H9 (cell line): ENCODE measurements at regions not wholly inside any gene's neighbourhood (a gene's known extent, or its start where the extent isn't known, plus 50 kb on each side); places are given as distances from the start of the nearest gene placed in this dataset.

ENCODE experiments used
- DNase-seq: peaks from one replicate; pipeline ENCODE4 v3.0.0-alpha.2; 2017
- H2AFZ ChIP-seq: one replicate; pipeline ENCODE4 v1.6.1; 2013; ENCODE audit warnings: mild to moderate bottlenecking, low read length, control low read depth, moderate library complexity
- H2AK5ac ChIP-seq: 2 replicates; pipeline ENCODE4 v1.6.1; 2013; ENCODE audit warnings: low read length, control low read depth, mixed read lengths; ENCODE audit not compliant: insufficient read length
- H2BK120ac ChIP-seq: one replicate; pipeline ENCODE4 v1.6.1; 2013; ENCODE audit warnings: low read depth, mild to moderate bottlenecking, low read length, control low read depth, inconsistent platforms; ENCODE audit not compliant: poor library complexity, severe bottlenecking
- H2BK12ac ChIP-seq: 2 replicates; pipeline ENCODE4 v1.6.1; 2013; ENCODE audit warnings: low read length, control low read depth, mixed read lengths, low read depth; ENCODE audit not compliant: insufficient read length
- H2BK15ac ChIP-seq: 2 replicates; pipeline ENCODE4 v1.6.1; 2013; ENCODE audit warnings: low read depth, low read length, control low read depth
- H2BK20ac ChIP-seq: one replicate; pipeline ENCODE4 v1.6.1; 2013; ENCODE audit warnings: low read depth, mild to moderate bottlenecking, low read length, control low read depth, inconsistent platforms; ENCODE audit not compliant: poor library complexity, severe bottlenecking
- H2BK5ac ChIP-seq: 2 replicates; pipeline ENCODE4 v1.6.1; 2013; ENCODE audit warnings: low read length, control low read depth, mixed read lengths; ENCODE audit not compliant: insufficient read length
- H3K14ac ChIP-seq: 2 replicates; pipeline ENCODE4 v1.6.1; 2013; ENCODE audit warnings: low read length, control low read depth; ENCODE audit not compliant: insufficient read depth
- H3K18ac ChIP-seq: 2 replicates; pipeline ENCODE4 v1.6.1; 2013; ENCODE audit warnings: low read depth, mild to moderate bottlenecking, mixed read lengths, low read length, control low read depth; ENCODE audit not compliant: insufficient read length
- H3K23ac ChIP-seq: 2 replicates; pipeline ENCODE4 v1.6.1; 2013; ENCODE audit warnings: low read length, control low read depth, mixed read lengths, low read depth; ENCODE audit not compliant: insufficient read length
- H3K23me2 ChIP-seq: 2 replicates; pipeline ENCODE4 v1.6.1; 2013; ENCODE audit warnings: low read depth, mild to moderate bottlenecking, mixed read lengths, low read length, control low read depth; ENCODE audit not compliant: insufficient read length, poor library complexity, severe bottlenecking
- H3K27ac ChIP-seq: 2 replicates; pipeline ENCODE4 v1.5.1; 2013; ENCODE audit warnings: low read length, control low read depth, mixed read lengths, low read depth; ENCODE audit not compliant: insufficient read length
- H3K27me3 ChIP-seq: 2 replicates; pipeline ENCODE4 v1.6.1; 2013; ENCODE audit warnings: low read length, control low read depth, inconsistent platforms; ENCODE audit not compliant: insufficient read depth
- H3K4ac ChIP-seq: 2 replicates; pipeline ENCODE4 v1.6.1; 2013; ENCODE audit warnings: low read depth, mild to moderate bottlenecking, control low read depth, inconsistent platforms, low read length, moderate library complexity
- H3K4me1 ChIP-seq: 2 replicates; pipeline ENCODE4 v1.6.1; 2013; ENCODE audit warnings: low read length, control low read depth, inconsistent platforms; ENCODE audit not compliant: insufficient read depth
- H3K4me2 ChIP-seq: 2 replicates; pipeline ENCODE4 v1.6.1; 2013; ENCODE audit warnings: low read length, control low read depth, mixed read lengths; ENCODE audit not compliant: insufficient read length, insufficient read depth
- H3K56ac ChIP-seq: 2 replicates; pipeline ENCODE4 v1.6.1; 2013; ENCODE audit warnings: low read depth, mild to moderate bottlenecking, mixed read lengths, low read length, control low read depth; ENCODE audit not compliant: insufficient read length
- H3K79me1 ChIP-seq: 2 replicates; pipeline ENCODE4 v1.6.1; 2013; ENCODE audit warnings: low read depth, mild to moderate bottlenecking, moderate library complexity, low read length, control low read depth, inconsistent platforms; ENCODE audit not compliant: insufficient read depth, poor library complexity, severe bottlenecking
- H3K79me2 ChIP-seq: 2 replicates; pipeline ENCODE4 v1.6.1; 2013; ENCODE audit warnings: low read length, control low read depth, inconsistent platforms; ENCODE audit not compliant: insufficient read depth
- H3K9ac ChIP-seq: 2 replicates; pipeline ENCODE4 v1.6.1; 2013; ENCODE audit warnings: low read length, control low read depth, mixed read lengths; ENCODE audit not compliant: insufficient read length; ENCODE audit errors: extremely low read depth
- H3K9me3 ChIP-seq: one replicate; pipeline ENCODE4 v1.6.1; 2013; ENCODE audit warnings: low read depth, low read length, inconsistent platforms; ENCODE audit not compliant: control insufficient read depth
- H3T11ph ChIP-seq: one replicate; pipeline ENCODE4 v1.6.1; 2013; ENCODE audit warnings: mild to moderate bottlenecking, low read length, control low read depth, inconsistent platforms
- H4K20me1 ChIP-seq: one replicate; pipeline ENCODE4 v1.6.1; 2013; ENCODE audit not compliant: control insufficient read depth, insufficient read length, insufficient read depth
- H4K5ac ChIP-seq: 2 replicates; pipeline ENCODE4 v1.6.1; 2013; ENCODE audit warnings: low read depth, mild to moderate bottlenecking, mixed read lengths, low read length, control low read depth; ENCODE audit not compliant: insufficient read length
- H4K8ac ChIP-seq: replicated peaks from 2 replicates; pipeline ENCODE4 v1.6.1; 2013; ENCODE audit warnings: low read length, control low read depth, mixed read lengths, low read depth; ENCODE audit not compliant: insufficient read length
- H4K91ac ChIP-seq: 2 replicates; pipeline ENCODE4 v1.6.1; 2013; ENCODE audit warnings: low read depth, mild to moderate bottlenecking, moderate library complexity, mixed read lengths, low read length, control low read depth; ENCODE audit not compliant: insufficient read length
- H3K27ac Mint-ChIP-seq, 3 experiments: 2 replicates in 2 of 3; 3 replicates in 1 of 3; pipeline ENCODE4 v1.8.0; 2020 to 2021; ENCODE audit warnings: mixed read lengths in 3 of 3, mild to moderate bottlenecking in 1 of 3, moderate library complexity in 1 of 3
- H3K27me3 Mint-ChIP-seq: 2 replicates; pipeline ENCODE4 v1.8.0; 2021; ENCODE audit warnings: low read depth, mild to moderate bottlenecking, moderate library complexity, mixed read lengths
- H3K36me3 Mint-ChIP-seq, 3 experiments: 2 replicates in 2 of 3; 3 replicates in 1 of 3; pipeline ENCODE4 v1.8.0; 2020 to 2021; ENCODE audit warnings: low read depth in 3 of 3, mixed read lengths in 3 of 3; ENCODE audit not compliant: insufficient read depth in 1 of 3
- H3K4me1 Mint-ChIP-seq, 2 experiments: 2 replicates each; pipeline ENCODE4 v1.8.0; 2020; ENCODE audit warnings: mixed read lengths in 2 of 2
- H3K4me3 Mint-ChIP-seq, 2 experiments: 2 replicates in 1 of 2; 3 replicates in 1 of 2; pipeline ENCODE4 v1.8.0; 2020 to 2021; ENCODE audit warnings: mild to moderate bottlenecking in 2 of 2, mixed read lengths in 2 of 2, moderate library complexity in 1 of 2
- H3K9me3 Mint-ChIP-seq, 2 experiments: 2 replicates in 1 of 2; 3 replicates in 1 of 2; pipeline ENCODE4 v1.8.0; 2020; ENCODE audit warnings: mild to moderate bottlenecking in 2 of 2, mixed read lengths in 2 of 2, moderate library complexity in 1 of 2
- CTCF ChIP-seq: fragments of 200-600 bp; sonication (generic); conservative IDR thresholded peaks from 3 replicates; pipeline ENCODE4 v1.8.0; 2021; ENCODE audit warnings: antibody characterized with exemption, mild to moderate bottlenecking
- WGBS: extraction: QIAGEN DNeasy Blood & Tissue Kit; methylation state at CpG from one replicate; pipeline ENCODE4 v1.1.7; 2013; ENCODE audit warnings: missing lambda C conversion rate, low lambda C conversion rate, mixed read lengths; ENCODE audit not compliant: insufficient read length; ENCODE audit errors: extremely low coverage; 5-methylcytosine and 5-hydroxymethylcytosine counted together

GRCh38 chr2:53286345-53286744, 481.3 kb upstream of the CHAC2 start:
- Histone ChIP-seq H3K23ac (no peak overlapping the region), H2AK5ac (no peak overlapping the region), H3K79me2 (no peaks in the 10 kb centered on the region), H3K9ac (no peak overlapping the region), H3K14ac (no peak overlapping the region), H2BK5ac (no peak overlapping the region), H3K27me3 (no peaks in the 10 kb centered on the region), H3K4me2 (no peak overlapping the region), H3K56ac (no peak overlapping the region), H4K5ac (no peak overlapping the region), H3K23me2 (no peaks in the 10 kb centered on the region), H2AFZ (no peak overlapping the region), H3K18ac (no peak overlapping the region), H2BK120ac (no peak overlapping the region), H3K4ac (no peak overlapping the region), H3T11ph (no peak overlapping the region), H4K8ac (no peak overlapping the region), H3K4me1 (no peaks in the 10 kb centered on the region), H4K91ac (no peak overlapping the region), H2BK15ac (no peak overlapping the region), H3K9me3 (no peaks in the 10 kb centered on the region), H2BK20ac (no peak overlapping the region), H4K20me1 (no peaks in the 10 kb centered on the region), H3K79me1 (no peaks in the 10 kb centered on the region), H3K27ac (no peak overlapping the region), H2BK12ac (no peak overlapping the region)
- H3K27ac Mint-ChIP-seq = no peak overlapping the region
- no peaks in the 10 kb centered on the region; a peak in 1 of 7 replicates for H3K36me3 Mint-ChIP-seq
- no peak for DNase-seq
- no peaks in the 10 kb centered on the region for H3K27me3 Mint-ChIP-seq
- no peaks in the 10 kb centered on the region for H3K9me3 Mint-ChIP-seq
- peaks cover 16 to 18% of the 10 kb centered on the region in 2 experiments for H3K4me1 Mint-ChIP-seq
- no peak overlapping the region for H3K4me3 Mint-ChIP-seq
- no CpG with 5 or more reads among the region's 2 CpGs for WGBS
- no peak for TF ChIP-seq CTCF
